Effector CD4-positive, alpha-beta T cell (primary cell): ENCODE measurements at regions not wholly inside any gene's neighbourhood (a gene's known extent, or its start where the extent isn't known, plus 50 kb on each side); places are given as distances from the start of the nearest gene placed in this dataset.
"Not testable (repeated sequence)": the region's sequence is repeated elsewhere in the genome, so short reads cannot be mapped to it uniquely, and the experiment has no call there.

Experiments used
- DNase-seq: peaks from one replicate; pipeline ENCODE4 v3.0.0-alpha.2; 2020

GRCh38 chr17:20633268-20634059 is 53.9 kb downstream of the CDRT15L2 start:
- DNase-seq, result not testable (repeated sequence)

- DNase-seq, result not testable (repeated sequence)
Observed at GRCh38 chr17:20640147-20640546, 60.6 kb downstream of the CDRT15L2 start.

DNA sequence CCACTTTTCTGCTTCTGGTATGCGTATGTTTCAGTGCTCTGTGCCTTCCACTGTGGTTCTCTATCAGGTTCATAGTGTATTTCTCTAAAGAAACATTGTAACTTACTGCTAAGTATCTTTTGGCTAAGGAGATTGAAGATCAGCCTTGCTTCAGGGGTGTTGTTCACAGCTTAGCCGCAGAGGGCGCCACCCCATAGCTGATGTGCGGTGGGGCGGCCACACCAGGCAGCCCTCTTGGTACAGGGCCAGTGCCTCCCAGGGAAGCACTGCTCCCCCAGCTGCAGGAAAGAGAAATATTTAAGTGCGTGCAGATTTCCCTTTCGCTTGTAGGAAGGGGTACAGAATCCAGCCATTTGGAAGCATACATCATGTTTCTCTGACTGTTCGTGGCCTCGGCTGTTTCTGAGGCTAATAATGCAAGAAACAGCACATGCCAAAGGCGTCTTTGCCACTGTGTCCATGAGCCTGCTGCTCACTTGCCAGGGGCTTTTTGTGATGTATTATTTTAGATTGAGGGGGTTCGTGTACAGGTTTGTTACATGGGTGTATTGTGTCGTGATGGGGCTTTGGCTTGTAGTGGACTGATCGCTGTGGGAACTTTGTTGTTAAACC is 67.2 kb downstream of the CDRT15L2 start:
- not testable (repeated sequence) for DNase-seq

GRCh38 chr17:20649097-20649767 is 69.7 kb downstream of the CDRT15L2 start:
- DNase-seq, result not testable (repeated sequence)

- not testable (repeated sequence) for DNase-seq
Observed at GRCh38 chr17:20651022-20651421, 71.5 kb downstream of the CDRT15L2 start.

DNA sequence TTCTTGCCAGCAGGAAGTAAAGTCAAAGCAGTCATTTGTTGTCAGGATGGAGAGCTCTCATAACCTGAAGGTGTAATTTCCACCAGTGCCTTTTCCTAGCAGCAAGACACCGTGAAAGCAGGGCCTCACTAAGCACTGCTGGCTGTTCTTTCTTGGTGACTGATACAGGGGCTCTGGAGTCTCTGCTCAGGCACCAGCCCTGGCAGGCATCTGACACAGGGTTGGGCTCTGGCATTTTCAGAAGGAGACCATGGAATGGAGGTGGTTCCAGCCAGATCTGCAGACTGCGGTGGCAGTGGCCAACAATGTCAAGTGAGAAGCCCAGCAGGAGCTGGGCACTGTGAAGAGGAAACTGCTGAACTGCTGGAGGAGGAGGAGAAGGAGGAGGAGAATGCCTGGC is 72.2 kb downstream of the CDRT15L2 start:
- not testable (repeated sequence) for DNase-seq

- DNase-seq, result not testable (repeated sequence)
Observed at GRCh38 chr17:20653391-20653790, 73.9 kb downstream of the CDRT15L2 start.

GRCh38 chr17:20654114-20654513 is 74.6 kb downstream of the CDRT15L2 start:
- not testable (repeated sequence) for DNase-seq

DNA sequence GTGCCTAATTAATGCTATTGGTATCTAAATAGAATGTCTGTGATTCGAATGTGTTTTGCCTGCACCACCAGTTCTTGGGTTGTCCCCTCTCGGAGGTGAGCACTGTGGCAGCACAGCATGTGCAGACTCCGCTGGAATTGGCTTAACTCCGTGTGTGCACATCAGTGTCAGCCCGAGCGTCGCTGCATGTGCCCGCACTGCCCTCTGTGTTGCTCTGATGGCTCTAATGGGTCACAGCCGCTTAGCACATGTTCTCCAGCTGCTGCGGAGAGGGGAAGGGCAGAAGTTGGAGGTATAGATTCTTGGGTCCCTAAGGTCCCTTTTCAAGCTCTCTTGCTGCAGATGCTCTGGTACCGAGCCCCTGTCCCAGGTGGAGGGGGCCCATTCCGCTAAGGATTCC is 75.1 kb downstream of the CDRT15L2 start:
- DNase-seq, result not testable (repeated sequence)

DNA sequence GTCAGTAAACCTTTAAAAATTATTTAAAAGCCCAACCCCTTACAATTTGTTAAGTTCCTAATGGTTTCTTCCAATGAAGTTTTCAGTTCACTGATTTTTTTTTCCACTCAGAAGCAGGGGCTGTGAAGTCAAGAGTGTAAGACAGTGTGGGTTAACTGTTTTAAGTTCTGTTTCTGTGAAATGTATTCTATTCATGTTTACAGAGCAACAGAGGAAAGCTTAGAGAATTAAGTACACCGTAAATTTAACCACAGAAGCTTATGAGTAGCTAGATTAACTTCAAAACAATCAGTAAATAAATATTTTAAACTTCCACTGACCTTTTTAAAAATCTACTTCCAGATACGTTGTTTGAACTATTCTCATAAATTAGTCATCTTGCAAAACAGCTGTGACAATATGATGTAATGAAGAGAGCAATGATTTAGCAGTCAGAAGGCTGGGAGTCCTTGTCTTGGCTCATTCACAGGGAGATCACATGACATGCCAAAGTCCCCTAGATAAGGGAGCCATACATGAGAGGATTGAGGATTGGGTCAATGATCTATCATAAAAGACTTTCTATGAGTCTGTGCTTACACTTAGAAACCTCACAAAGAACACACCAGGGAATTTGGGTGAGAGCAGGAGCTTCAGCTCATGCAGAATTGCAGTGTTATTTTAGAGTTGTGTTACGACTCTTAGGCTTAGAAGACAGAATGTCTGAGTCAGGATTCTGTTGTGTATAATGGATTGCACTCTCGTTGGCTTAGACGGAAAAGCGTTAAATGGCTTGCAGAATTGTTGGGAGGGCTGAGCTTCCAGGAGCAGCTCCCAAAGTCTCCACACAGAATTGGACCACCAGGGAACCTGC is 85.8 kb downstream of the CDRT15L2 start:
- not testable (repeated sequence) for DNase-seq

- DNase-seq, result not testable (repeated sequence)
Observed at GRCh38 chr17:20666689-20667088, 87.2 kb downstream of the CDRT15L2 start.

- not testable (repeated sequence) for DNase-seq
Observed at GRCh38 chr17:20667712-20668111, 88.2 kb downstream of the CDRT15L2 start.

- DNase-seq, result not testable (repeated sequence)
Observed at GRCh38 chr17:20668316-20668715, 88.8 kb downstream of the CDRT15L2 start.

- not testable (repeated sequence) for DNase-seq
Observed at GRCh38 chr17:20668868-20669267, 89.3 kb downstream of the CDRT15L2 start.

DNA sequence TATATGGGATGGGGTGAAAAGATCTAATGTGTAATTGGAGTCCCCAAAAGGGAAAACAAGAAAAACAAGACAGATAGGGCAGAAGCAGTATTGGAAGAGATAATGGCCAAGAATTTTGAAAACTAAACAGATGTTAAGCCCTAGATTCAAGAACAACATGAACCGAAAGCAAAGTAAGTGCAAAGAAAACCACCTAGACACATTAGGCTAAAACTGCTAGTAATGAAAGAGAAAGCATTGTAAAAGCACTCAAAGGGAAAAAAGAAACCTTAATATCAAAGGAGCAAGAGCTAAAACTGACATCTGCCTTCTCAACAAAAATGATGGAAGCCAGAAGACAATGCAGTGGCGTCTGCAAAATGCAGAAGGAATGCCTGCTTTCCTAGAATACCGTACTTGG is 91.0 kb downstream of the CDRT15L2 start:
- not testable (repeated sequence) for DNase-seq

GRCh38 chr17:20674374-20674773 is 94.8 kb downstream of the CDRT15L2 start:
- not testable (repeated sequence) for DNase-seq

- DNase-seq, result not testable (repeated sequence)
Observed at GRCh38 chr17:20675707-20676106, 96.2 kb downstream of the CDRT15L2 start.

GRCh38 chr17:20676656-20677055 is 97.1 kb downstream of the CDRT15L2 start:
- DNase-seq, result not testable (repeated sequence)

- not testable (repeated sequence) for DNase-seq
Observed at GRCh38 chr17:20677469-20677868, 97.9 kb downstream of the CDRT15L2 start.

- DNase-seq, result not testable (repeated sequence)
Observed at GRCh38 chr17:20678424-20678823, 98.9 kb downstream of the CDRT15L2 start.

- DNase-seq, result not testable (repeated sequence)
Observed at GRCh38 chr17:20681746-20682722, 102.5 kb downstream of the CDRT15L2 start.
